Gastroesophageal sphincter (tissue), 4 donors: ENCODE measurements at regions not wholly inside any gene's neighbourhood (a gene's known extent, or its start where the extent isn't known, plus 50 kb on each side); places are given as distances from the start of the nearest gene placed in this dataset.

Experiments
- ATAC-seq: fragments of 150-250 bp; one replicate; pipeline ENCODE4 v1.9.1; 2016; ENCODE audit warnings: mild to moderate bottlenecking, moderate library complexity
- H3K27ac ChIP-seq, 4 donors: fragments of 200-600 bp; sonication (generic) in 3 of 4; 1 replicate in 3 of 4; 2 replicates in 1 of 4; pipeline ENCODE4 v1.5.1; 2016 to 2019
- H3K27me3 ChIP-seq: fragments of 200-600 bp; sonication (generic); one replicate; pipeline ENCODE4 v1.5.1; 2019
- H3K36me3 ChIP-seq, 2 donors: fragments of 200-600 bp; sonication (generic); one replicate each; pipeline ENCODE4 v1.5.1; 2019; ENCODE audit warnings: control low read depth in 1 of 2
- H3K4me1 ChIP-seq, 3 donors: fragments of 200-600 bp; sonication (generic); 1 replicate in 2 of 3; 2 replicates in 1 of 3; pipeline ENCODE4 v1.5.1; 2016 to 2019; ENCODE audit warnings: control low read depth in 2 of 3
- H3K4me3 ChIP-seq, 2 donors: fragments of 200-600 bp; sonication (generic); one replicate each; pipeline ENCODE4 v1.5.1; 2019; ENCODE audit warnings: mild to moderate bottlenecking in 1 of 2, moderate library complexity in 1 of 2
- H3K9me3 ChIP-seq, 3 donors: fragments of 200-600 bp; sonication (generic); one replicate each; pipeline ENCODE4 v1.5.1; 2017 to 2019; ENCODE audit warnings: control low read depth in 2 of 3
- CTCF ChIP-seq, 4 experiments: fragments of 200-600 bp in 2 of 4; fragments of 450-650 bp in 2 of 4; sonication (generic) in 1 of 4; IDR thresholded peaks; one replicate each; pipeline ENCODE4 v1.5.1; 2017 to 2019; ENCODE audit warnings: antibody characterized with exemption in 4 of 4, mild to moderate bottlenecking in 2 of 4, moderate library complexity in 2 of 4
- EP300 ChIP-seq: sonication (generic); formaldehyde crosslinking; IDR thresholded peaks from one replicate; pipeline ENCODE4 v1.6.1; 2017; ENCODE audit warnings: antibody characterized with exemption, mild to moderate bottlenecking
- POLR2A ChIP-seq, 2 donors: fragments of 450-650 bp; IDR thresholded peaks; one replicate each; pipeline ENCODE4 v1.6.1; 2017; ENCODE audit warnings: antibody characterized with exemption in 2 of 2, mild to moderate bottlenecking in 2 of 2, moderate library complexity in 1 of 2
- POLR2AphosphoS5 ChIP-seq: sonication (generic); formaldehyde crosslinking; IDR thresholded peaks from one replicate; pipeline ENCODE4 v1.6.1; 2017; ENCODE audit warnings: antibody characterized with exemption
- WGBS, 2 donors: methylation state at CpG; one replicate each; pipeline ENCODE4 v1.1.5; 2018; ENCODE audit warnings: low coverage in 1 of 2; 5-methylcytosine and 5-hydroxymethylcytosine counted together

DNA sequence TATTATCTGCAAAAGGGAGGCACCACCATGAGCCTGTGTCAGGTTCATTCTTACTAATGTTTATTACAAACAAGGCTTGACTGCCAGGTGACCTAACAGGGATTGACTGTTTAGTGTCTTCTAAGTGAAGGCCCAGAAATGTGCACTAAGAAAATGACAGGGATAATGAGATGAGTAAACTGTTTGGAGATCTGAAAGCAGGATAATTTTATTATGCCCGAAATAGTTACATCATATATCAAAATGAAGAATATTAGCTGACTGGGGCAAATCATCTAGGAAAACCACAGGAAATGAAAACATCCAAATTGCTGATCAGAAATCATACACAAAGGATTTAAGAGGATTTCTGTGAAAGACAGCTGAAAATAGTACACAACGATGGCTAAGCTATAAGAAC, 516.7 kb downstream of the HDGFL1 start:
- no peaks in the 10 kb centered on the region for H3K36me3 ChIP-seq
- 45 to 80% methylated on average over 2 of the region's 2 CpGs for WGBS, 2 donors
- TF ChIP-seq CTCF (IDR thresholded peaks at IDR 0.05) (no peak), EP300 (no peak), POLR2A (IDR thresholded peaks at IDR 0.05) (no peak)

DNA sequence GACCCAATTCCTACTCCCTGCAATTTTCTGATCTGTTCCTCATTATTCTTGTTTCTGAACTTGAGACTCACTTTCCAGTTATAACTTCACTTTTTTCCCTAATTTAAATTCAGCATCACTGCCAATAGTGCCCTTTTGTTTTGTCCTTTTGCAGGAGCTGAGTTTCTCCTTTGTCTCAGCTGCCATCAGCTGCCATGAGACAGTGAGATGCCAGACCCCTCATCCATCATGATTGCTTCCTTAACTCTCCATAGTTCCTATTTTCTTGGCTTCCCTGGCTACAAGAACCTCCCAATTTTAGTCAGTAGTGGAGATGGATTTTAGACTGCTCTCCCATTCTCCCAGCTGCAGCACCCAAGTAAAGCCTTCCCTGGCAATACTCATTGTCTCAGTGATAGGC, 518.1 kb downstream of the HDGFL1 start:
- no peaks in the 10 kb centered on the region for H3K27me3 ChIP-seq
- no peak overlapping the region for H3K4me3 ChIP-seq
- TF ChIP-seq POLR2AphosphoS5 (no peak), POLR2A (IDR thresholded peaks at IDR 0.05) (no peak), EP300 (no peak), CTCF (IDR thresholded peaks at IDR 0.05) (no peak)
- no peaks in the 10 kb centered on the region for H3K4me1 ChIP-seq
- no peak overlapping the region for H3K27ac ChIP-seq
- no peak for ATAC-seq
- H3K36me3 ChIP-seq, result no peaks in the 10 kb centered on the region
- no peaks in the 10 kb centered on the region for H3K9me3 ChIP-seq

More for the DNA sequence above, 516.7 kb downstream of the HDGFL1 start:
- Histone ChIP-seq H3K9me3 (no peaks in the 10 kb centered on the region), H3K4me1 (no peaks in the 10 kb centered on the region), H3K27me3 (no peaks in the 10 kb centered on the region), H3K4me3 (no peak overlapping the region), H3K27ac (no peak overlapping the region)
- ATAC-seq, result no peak

- TF ChIP-seq CTCF (IDR thresholded peaks at IDR 0.05) (no peak), POLR2AphosphoS5 (no peak), POLR2A (IDR thresholded peaks at IDR 0.05) (no peak)
- ATAC-seq, result no peak
Observed at GRCh38 chr6:23088761-23089160, 519.4 kb downstream of the HDGFL1 start.

DNA sequence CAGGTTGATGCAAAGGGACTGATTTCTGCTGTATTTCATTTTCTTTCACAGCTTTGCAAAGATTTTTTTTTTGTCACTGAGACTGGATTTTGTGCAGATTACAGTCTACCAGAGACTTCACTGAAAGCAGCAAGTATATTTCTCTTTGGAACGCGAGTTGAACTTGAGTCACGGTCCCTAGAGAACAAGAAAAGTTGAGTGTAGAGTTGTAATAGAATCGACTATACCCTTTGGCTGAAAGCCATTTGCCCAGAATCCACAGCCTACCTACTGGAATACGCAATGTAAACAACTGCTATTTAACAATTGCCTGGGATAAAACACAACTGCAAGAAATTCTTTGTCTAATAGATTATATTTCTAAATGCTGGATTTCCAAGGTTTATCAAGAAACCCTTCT, 520.6 kb downstream of the HDGFL1 start:
- TF ChIP-seq EP300 (no peak), CTCF (IDR thresholded peaks at IDR 0.05) (no peak), POLR2AphosphoS5 (no peak), POLR2A (IDR thresholded peaks at IDR 0.05) (no peak)
- Histone ChIP-seq H3K9me3 (no peaks in the 10 kb centered on the region), H3K4me1 (no peaks in the 10 kb centered on the region), H3K27ac (no peak overlapping the region), H3K4me3 (no peak overlapping the region), H3K36me3 (no peaks in the 10 kb centered on the region), H3K27me3 (no peaks in the 10 kb centered on the region)
- 70 to 90% methylated on average over 5 of the region's 5 CpGs for WGBS, 2 donors
- no peak for ATAC-seq

More at GRCh38 chr6:23088761-23089160, 519.4 kb downstream of the HDGFL1 start:
- Histone ChIP-seq H3K27ac (no peak overlapping the region), H3K4me3 (no peak overlapping the region), H3K4me1 (no peaks in the 10 kb centered on the region), H3K36me3 (no peaks in the 10 kb centered on the region), H3K9me3 (no peaks in the 10 kb centered on the region), H3K27me3 (no peaks in the 10 kb centered on the region)
- 50 to 74% methylated on average over 1 of the region's 1 CpG for WGBS, 2 donors

GRCh38 chr6:23091795-23092194, 522.4 kb downstream of the HDGFL1 start:
- Histone ChIP-seq H3K27ac (no peak overlapping the region), H3K4me1 (no peaks in the 10 kb centered on the region), H3K9me3 (peaks cover 0 to 7% (median 0%) of the 10 kb centered on the region in 3 donors), H3K27me3 (no peaks in the 10 kb centered on the region), H3K36me3 (no peaks in the 10 kb centered on the region), H3K4me3 (no peak overlapping the region)
- TF ChIP-seq CTCF (IDR thresholded peaks at IDR 0.05) (no peak), POLR2A (IDR thresholded peaks at IDR 0.05) (no peak), POLR2AphosphoS5 (no peak), EP300 (no peak)
- ATAC-seq, result no peak
- WGBS, 2 donors, result 56 to 73% methylated on average over 3 of the region's 3 CpGs
